HL-60/S4 treated with retinoic acid at 250 ng/mL for 4 days and 3 days (cell line): ENCODE measurements at regions not wholly inside any gene's neighbourhood (a gene's known extent, or its start where the extent isn't known, plus 50 kb on each side); places are given as distances from the start of the nearest gene placed in this dataset.
"Not testable (repeated sequence)": the region's sequence is repeated elsewhere in the genome, so short reads cannot be mapped to it uniquely, and the experiment has no call there.

Experiments
- in situ Hi-C: fragments of 300-500 bp; cut with MboI; formaldehyde crosslinking; loops from 2 replicates; pipeline ENCODE4 v1.7.0; 2022; ENCODE audit warnings: low sequenced_read_pairs

DNA sequence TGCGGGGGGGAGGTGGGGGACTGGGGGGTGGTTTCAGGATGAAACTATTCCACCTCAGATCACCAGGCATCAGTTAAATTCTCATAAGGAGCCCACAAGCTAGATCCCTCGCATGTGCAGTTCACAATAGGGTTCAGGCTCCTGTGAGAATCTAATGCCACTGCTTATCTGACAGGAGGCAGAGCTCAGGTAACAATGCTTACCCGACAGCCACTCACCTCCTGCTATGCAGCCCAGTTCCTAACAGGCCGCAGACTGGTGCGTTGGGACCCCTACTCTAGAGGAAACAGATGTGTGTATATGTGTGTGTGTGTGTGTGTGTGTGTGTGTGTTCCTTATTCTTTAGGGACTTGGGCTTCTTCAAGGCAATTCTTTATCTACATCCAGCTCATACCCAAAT, 352.3 kb upstream of the CCNH start:
- in situ Hi-C loops, result no loop called here

DNA sequence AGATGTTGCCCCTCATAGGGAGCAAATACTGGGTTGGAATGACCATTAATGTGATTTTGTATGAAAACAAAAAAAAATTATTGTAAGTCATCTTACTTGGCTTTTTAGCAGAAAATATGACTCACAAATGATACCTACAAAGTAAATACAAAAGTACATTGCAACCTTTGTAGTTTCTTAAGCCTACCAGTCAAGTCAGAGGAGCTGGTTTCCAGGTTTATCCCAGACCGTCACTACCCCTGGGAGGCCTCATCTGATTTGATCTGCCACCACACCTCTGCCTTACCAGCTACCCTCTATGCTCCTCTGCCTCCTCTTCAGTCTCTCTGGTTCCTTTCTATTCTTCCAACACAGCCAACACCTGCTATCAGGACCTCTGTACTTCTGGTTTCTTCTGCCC, 349.9 kb upstream of the CCNH start:
- in situ Hi-C loops, result no loop called here

DNA sequence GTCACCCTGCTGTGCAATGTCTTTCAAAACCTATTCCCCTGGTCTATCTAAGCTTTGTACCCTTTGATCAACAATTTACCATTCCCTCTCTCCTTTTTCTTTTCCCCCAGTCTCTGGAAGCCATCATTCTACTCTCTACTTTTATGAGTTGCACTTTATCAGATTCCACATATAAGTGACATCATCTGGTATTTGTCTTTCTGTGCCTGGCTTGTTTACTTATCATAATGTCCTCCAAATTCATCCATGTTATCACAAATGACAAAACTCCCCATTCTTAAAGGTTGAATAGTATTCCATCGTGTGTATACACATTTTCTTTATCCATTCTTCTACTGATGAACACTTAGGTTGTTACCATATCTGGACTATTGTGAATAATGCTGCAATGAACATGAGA, 344.2 kb upstream of the CCNH start:
- in situ Hi-C loops, result no loop called here

DNA sequence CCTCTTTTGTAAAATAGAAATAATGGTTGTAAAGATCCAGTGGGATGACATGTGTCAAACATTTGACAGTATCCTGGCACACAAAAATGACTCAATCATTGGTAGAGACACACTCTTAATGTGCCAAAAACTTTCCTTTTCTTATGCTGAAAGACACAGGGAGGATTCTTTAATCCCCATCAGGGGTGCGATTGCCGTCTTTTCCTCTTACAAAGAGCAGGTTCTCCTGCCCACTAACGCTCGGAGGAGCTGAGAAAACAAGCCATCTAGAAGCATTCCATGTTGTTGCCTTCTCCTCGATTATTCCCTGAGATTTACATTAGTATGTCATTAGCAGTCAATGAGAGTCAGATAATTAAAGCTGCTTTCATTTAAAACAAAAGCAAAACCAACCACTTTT, 342.6 kb upstream of the CCNH start:
- in situ Hi-C loops, result no loop called here

DNA sequence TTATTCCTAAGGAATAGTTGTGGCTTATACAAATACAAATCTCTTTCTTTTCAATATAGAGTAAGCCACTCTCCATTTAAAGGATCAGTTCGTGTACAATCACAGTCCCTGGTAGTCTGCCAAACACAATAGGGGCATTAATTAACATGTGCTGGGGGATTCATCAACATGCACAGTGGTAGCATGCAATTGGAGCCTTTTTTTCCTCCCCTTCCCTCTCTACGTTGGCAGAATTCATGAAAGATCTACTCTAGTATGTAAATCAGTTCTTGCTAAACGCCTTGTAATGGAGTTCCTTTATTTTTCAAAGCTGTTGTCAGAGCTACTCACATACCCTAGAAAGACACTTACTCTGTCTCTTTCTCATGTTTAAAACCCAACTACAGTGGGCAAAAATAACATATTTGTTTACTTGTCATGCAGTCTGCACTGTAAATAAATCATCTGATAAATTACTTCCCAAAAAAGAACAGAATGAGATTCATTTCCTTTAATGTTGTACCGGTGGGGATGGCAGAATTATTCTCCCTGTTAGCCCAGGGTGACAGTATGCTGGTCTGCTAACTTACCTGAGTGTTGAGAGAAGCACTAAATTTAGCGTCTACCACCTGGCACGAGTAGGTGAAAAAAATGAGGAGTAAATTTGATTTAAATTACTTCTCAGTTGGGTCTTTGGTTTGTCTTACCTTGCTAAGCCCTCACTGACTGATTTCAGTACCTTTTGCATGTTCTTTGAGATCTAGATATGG, 341.5 kb upstream of the CCNH start:
- in situ Hi-C loops, result no loop called here

DNA sequence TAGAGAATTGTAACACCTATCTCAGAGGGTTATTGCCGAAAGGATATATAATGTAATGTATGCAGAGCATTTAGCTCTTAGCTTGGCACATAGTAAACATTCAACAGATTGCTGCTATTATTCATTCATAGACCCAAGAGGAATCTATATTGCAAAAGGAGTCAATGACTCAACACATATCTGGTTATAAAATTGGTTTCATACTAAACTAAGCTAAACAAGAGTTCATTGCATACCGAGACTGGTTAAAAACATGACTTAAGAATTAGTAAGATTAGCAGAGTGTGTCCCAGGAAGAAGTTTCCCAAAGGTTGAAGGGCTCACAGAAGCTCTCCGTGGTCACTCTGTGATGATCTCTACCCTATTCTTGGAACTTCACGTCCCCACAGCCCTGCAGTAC, 339.6 kb upstream of the CCNH start:
- in situ Hi-C loops, result no loop called here

DNA sequence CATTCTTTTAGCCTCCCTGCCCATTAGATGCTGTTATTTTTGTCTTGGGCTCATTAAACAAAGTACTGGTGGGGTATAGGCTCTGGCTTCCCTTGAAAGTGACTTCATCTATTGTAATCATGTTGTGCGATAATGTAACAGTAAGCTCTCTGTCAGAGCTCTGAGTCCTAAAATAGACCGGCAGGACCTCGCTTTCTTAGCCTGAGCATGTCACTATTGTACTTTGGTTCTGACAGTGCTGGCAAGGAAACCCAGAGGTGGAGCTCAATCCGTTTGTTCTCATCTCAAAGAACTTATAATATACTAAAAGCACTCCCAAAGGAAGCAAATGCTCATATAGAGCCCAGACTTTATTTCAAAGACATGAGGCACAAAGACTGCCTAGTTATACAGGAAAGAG, 339.1 kb upstream of the CCNH start:
- in situ Hi-C loops, result no loop called here

DNA sequence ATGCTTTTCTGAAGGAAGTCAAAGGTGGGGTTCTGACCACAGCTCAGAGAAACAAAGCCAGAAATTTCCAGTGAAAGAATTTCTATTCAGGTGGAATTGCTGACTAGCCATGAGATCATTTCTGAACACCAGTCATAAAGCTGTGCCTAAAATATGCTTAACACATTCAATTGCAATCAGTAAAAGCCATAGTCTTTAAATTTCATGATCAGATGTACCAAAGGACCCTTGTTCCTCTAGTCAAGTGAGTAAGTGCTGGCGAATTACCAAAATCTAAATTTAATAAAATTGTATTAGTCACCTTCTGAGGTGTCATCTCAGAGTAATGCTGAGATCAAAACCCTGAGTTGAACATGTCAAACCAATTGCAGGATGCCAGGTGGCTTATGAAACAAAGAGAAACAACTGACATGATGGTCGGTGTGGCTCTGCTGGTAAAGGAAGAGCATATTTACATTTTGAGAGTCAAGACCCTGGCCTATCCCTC, 334.2 kb upstream of the CCNH start:
- in situ Hi-C loops, result no loop called here

DNA sequence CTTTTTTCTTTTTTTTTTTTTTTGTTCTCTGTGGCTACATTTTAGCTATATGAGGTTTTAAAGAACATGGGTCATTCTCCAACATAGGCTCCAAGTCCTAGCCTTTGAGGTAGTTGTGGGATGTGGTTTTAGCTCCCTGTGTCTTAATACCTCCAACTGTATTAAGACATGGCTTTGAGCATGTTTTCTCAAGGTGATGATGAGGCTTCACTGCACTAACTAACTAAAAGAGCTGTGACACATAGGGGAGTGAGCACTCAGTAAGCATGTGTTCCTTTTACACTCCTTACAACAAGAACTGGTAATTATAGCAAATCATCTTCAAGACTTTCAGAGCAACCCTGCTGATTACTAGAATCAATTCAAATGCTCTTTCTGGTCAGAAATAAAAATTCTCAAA, 333.6 kb upstream of the CCNH start:
- in situ Hi-C loops, result no loop called here

DNA sequence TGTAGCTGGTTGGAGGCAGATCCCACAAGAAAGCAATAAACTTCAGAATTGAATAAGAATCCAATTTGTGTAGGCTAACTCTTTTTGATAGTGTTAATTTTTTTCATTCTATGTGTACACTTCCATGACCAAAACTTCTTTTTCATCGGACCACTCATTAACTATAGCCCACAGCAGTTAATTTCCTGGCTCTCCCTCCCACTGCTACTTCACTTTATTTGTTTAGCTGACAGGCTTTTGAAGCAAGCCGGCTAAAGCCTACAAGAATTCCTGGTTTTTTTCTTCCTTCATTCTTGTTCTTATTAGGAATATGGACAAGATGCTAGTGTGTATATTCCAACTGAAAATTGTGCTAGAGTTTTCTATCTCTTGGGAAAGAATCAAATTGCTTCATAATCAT, 329.2 kb upstream of the CCNH start:
- in situ Hi-C loops, result no loop called here

DNA sequence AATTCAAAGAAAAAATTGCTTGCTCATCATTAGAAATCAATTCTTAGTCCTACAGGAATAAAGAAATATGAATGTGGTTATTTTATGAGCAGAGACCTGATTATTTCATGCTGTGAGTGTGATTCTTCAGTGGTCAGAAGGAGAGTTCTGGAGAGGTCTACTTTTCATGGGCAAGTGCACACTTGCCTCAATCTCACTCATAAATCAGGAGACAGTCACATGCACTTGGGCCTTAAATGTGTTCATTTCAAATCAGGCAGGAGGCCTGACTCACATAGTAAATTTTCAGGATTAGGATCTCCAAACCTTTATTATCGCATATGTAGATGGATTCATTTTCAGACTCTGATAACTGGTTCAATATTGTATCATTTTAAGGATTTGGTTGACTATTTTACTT, 323.2 kb upstream of the CCNH start:
- in situ Hi-C loops, result no loop called here

DNA sequence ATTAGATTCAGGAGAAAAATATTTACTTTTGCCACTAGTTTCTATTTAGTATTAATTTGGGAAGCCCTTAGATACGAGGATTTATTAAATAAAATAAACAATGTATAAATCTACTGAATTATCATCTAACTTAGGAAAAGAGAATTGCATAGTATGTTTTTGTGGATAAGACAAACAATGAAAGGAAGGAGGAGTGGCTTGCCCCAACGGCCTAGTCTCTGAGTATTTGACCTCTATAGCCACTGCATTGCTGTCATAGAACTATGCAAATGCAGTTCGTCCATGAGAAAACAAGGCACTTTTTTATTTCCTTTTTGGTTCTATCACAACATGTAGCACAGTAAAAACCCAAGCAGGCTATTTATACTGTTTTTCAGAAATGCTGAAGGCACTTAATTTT, 321.2 kb upstream of the CCNH start:
- in situ Hi-C loops, result no loop called here

DNA sequence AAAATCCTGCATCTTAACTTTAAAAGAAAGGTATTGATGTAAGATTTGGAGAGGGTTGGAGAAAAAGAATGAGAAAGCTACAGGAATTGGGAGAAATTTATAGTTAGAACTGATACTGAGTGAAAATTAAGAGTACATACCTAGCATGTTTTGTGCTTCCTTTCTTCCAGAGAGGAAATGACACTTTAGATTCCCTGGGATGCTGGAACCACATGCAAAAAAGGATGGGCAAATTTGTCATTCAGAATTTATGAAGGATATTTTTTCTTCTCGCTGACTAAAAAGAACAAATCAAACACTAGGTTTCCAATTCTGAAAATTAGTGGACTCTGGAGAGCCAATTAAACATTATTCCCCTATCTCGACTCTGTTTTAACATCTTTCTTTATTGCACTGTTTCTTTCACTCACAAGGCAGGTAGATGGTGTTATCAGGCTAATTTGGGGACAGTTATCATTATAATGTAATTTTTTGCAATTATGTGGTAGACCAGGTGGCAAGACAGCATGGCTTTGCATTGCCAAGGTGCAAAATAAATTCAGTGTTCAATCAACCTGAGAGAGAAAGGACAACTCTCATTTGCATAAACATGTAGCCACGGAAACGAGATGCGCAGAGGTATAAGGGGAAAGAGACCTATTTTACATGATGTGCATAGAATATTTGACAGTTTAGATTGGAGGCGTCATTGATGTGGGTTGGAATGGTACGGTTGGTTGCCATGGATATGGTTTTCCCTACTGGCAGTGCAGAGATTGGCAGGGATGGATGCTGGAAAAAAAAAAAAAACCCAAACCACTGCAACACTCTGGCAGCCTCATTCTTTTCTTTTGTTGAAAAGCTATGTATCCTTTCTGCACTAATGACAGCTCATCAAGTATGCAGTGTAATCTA, 320.4 kb upstream of the CCNH start:
- in situ Hi-C loops, result no loop called here

DNA sequence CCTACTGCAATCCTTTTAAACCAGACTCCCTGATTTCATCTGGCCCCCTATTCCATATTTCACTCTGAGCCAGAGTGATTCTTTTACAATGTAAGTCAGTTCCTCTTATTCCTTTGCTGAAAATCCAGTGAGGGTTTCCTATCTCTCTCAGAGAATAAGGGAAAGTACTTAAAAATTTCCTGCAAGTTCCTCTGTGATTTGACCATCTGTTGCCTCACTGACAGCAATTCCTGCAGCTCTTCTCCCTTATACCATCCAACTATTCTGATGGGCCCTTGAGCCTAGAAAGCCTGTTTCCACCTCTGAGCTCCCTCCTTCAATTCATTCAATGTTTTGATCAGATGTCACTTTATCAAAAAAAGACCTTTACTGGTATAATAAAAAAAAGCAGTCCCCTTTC, 317.1 kb upstream of the CCNH start:
- in situ Hi-C loops, result no loop called here

DNA sequence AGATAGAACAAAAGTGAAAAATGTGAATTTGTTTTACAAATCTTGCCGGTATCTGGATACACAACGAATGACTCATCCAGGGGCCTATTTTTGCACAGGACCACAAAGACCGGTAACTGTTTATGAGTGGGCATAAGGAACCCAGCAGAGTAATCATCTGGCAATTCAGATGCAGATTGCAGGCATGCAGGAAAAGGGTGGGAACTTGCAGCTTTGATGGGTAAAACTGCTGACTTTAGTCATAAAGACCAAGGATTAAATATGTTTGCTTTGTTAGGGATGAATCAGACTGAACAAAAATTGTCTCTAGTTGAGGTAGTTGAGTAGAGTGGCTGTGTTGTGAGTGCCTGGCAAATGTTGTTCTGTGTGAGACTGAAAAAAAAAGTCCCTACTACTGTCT, 309.6 kb upstream of the CCNH start:
- in situ Hi-C loops, result no loop called here

DNA sequence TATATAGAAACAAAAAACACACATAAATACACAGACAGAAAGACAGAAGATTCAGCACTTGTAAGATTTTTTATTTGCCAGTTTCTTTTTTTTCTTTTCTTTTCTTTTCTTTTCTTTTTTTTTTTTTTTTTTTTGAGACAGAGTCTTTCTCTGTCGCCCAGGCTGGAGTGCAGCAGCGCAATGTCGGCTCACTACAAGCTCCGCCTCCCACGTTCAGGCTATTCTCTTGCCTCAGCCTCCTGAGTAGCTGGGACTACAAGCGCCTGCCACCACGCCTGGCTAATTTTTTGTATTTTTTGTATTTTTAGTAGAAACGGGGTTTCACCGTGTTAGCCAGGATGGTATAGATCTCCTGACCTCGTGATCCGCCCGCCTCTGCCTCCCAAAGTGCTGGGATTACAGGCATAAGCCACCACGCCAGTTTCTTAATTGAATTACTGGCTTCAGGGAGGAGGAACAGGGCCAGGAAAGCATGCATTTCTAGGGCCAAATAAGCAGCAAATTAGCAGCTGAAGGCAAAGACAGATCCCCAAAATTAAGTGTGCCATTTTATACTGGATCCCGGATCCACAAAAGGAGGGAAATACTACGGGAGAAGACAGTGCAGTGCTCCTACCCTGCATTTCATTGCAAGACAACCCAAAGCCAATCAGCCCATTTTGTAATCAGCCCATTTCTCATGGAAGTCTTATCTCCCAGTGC, 305.6 kb upstream of the CCNH start:
- in situ Hi-C loops, result not testable (repeated sequence)

DNA sequence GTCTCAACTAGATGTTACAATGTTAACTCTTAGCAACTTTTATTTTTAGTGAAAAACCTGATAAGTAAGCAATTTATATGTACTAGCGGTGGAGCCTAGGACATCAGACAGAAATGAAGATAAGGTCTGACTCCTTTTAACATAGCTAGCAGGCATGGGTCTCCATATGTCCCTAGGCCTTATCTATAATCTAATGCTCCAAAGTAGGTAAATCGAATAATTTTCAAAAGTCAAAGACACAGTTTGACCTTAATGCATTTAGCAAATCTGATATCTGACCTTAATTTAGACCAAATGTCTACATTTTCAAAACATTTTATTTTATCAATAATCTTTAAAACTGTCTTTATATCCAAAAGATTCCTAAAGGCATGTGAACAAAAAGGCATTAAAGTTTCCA, 305.0 kb upstream of the CCNH start:
- in situ Hi-C loops, result no loop called here

DNA sequence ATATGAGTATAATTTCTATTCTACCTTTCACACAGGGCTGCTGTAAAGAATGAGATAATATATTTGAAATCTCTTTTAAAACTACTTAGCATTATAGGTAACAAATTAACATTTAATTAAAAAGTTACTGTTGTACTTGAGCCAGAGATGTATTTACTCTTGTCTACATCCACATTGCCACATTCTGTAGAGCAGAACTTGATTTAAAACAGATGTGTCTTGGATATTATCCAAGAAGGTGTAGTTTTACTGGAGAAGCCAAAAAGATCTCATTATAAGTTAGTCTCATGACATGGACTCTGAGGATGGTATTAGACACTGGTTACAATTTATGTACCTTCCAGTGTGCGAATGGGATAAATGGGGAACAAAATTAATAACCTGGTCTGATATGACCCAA, 293.1 kb upstream of the CCNH start:
- in situ Hi-C loops, result no loop called here

DNA sequence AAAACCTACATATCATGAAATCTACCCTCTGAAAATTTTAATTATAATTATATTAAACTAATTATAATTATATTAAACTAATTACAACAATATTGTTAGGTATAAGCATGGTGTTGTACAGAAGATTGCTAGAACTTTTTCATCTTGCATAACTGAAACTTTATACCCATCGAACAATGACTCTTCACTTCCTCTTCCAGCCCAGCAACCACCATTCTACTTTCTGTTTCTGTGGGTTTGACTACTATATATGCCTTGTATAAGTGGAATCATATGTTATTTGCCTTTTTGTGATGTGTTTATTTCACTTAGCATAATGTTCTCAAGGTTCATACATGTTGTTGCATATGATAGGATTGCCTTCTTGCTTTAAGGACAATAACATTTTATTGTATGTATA, 274.2 kb upstream of the CCNH start:
- in situ Hi-C loops, result no loop called here

DNA sequence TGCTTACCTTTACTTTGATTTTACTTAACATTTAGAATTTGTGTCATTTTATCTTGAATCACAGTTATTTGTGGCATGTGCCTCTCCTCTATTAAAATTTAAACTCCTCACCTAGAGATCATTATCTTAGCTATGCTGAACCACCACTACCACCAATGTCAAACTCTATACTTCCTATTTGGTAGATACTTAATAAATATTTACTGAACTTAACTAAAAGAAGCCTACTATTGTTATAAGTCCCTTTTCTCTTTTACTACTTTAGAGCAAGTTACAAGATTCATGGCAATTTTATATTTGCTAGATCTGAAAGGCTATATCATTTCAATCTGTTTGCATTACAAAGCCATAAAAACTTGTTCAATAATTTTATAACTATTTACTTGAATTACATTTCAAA, 273.3 kb upstream of the CCNH start:
- in situ Hi-C loops, result no loop called here

DNA sequence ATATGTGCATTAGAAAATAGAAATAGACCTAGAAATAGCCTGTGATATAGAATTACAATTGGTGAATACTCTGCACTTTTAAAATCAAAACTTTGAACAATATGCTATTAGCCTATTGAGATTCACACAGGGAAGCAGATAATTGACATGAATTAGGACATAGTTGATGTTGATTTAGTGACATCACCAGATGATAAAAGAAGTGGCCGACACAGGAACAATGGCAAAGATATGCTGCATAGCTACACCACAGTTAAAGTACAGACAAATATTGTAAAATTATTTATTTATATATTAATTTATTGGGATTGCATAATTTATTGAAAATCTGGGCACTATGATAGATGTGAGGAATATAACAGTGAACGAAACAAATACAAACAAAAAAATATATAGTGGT, 261.5 kb upstream of the CCNH start:
- in situ Hi-C loops, result no loop called here

DNA sequence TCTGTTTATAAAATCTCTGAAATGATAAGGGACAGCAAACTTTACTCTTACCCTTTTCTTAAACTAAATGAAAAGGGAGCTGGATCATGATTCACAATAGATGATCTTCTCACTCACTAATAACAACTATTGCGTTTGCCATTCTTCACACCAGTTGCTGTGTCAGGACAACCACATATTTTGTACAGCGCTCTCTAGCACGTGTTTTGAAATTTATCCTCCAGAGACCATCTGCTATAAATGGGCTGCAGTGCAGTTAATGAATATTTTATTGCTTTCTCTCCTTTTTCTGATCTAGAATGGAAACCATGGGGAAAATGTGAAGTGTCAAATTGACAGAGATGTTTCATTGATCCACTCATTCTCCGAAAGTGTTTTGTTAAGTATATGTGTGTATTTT, 258.4 kb upstream of the CCNH start:
- in situ Hi-C loops, result no loop called here
